Fibroblast of peridontal ligament (primary cell): ENCODE measurements at regions not wholly inside any gene's neighbourhood (a gene's known extent, or its start where the extent isn't known, plus 50 kb on each side); places are given as distances from the start of the nearest gene placed in this dataset.
A peak's percentile ranks its signal among the peaks of the same experiment; 100 is the strongest.

Experiments
- DNase-seq: peaks from one replicate; pipeline ENCODE4 v3.0.0-alpha.2; 2010; ENCODE audit errors: extremely low read depth

GRCh38 chr3:16658004-16658924 lies 53.0 kb upstream of the DAZL start:
- DNase-seq, result no peak

- DNase-seq, result no peak
Measured at GRCh38 chr3:16658925-16659793, 53.9 kb upstream of the DAZL start.

GRCh38 chr3:16663854-16664712 lies 58.9 kb upstream of the DAZL start:
- DNase-seq, result peak; percentile 17

GRCh38 chr3:16665282-16665741 lies 60.1 kb upstream of the DAZL start:
- DNase-seq, result peak; percentile 48

- DNase-seq, result peak; percentile 2
Measured at GRCh38 chr3:16666206-16666605, 61.0 kb upstream of the DAZL start.

GRCh38 chr3:16667633-16668032 lies 62.4 kb upstream of the DAZL start:
- no peak for DNase-seq

GRCh38 chr3:16668776-16669545 lies 63.7 kb upstream of the DAZL start:
- peak; percentile 92 for DNase-seq

- no peak for DNase-seq
Measured at GRCh38 chr3:16670191-16670590, 65.0 kb upstream of the DAZL start.

- DNase-seq, result no peak
Measured at GRCh38 chr3:16671690-16672089, 66.5 kb upstream of the DAZL start.

- peak; percentile 29 for DNase-seq
Measured at GRCh38 chr3:16673530-16673929, 68.3 kb upstream of the DAZL start.

- DNase-seq, result no peak
Measured at GRCh38 chr3:16675805-16676204, 70.6 kb upstream of the DAZL start.

- no peak for DNase-seq
Measured at GRCh38 chr3:16686679-16687078, 81.5 kb upstream of the DAZL start.

GRCh38 chr3:16687221-16687620 lies 82.0 kb upstream of the DAZL start:
- no peak for DNase-seq

GRCh38 chr3:16692486-16693344 lies 87.5 kb upstream of the DAZL start:
- DNase-seq, result no peak

- no peak for DNase-seq
Measured at GRCh38 chr3:16693820-16694219, 88.6 kb upstream of the DAZL start.

GRCh38 chr3:16695710-16696109 lies 90.5 kb upstream of the DAZL start:
- DNase-seq, result no peak

GRCh38 chr3:16697443-16698147 lies 92.4 kb upstream of the DAZL start:
- peak; percentile 91 for DNase-seq

GRCh38 chr3:16700651-16701050 lies 95.4 kb upstream of the DAZL start:
- no peak for DNase-seq

- no peak for DNase-seq
Measured at GRCh38 chr3:16704941-16705340, 99.7 kb upstream of the DAZL start.
